PC-3 (cell line): ENCODE measurements at regions not wholly inside any gene's neighbourhood (a gene's known extent, or its start where the extent isn't known, plus 50 kb on each side); places are given as distances from the start of the nearest gene placed in this dataset.

ENCODE experiments used
- ATAC-seq: fragments of 200-7000 bp; cut with Tn5 transposase; 2 replicates; pipeline ENCODE4 v1.9.1; 2020; ENCODE audit warnings: mild to moderate bottlenecking, moderate library complexity
- BruUV-seq: library from RNA; stranded (reverse); fragments of 400-500 nt; replicated peaks from 2 replicates; lab custom pipeline; 2021; lab: Mats Ljungman, UMichigan
- CTCF ChIA-PET: fragments of 300-600 bp; sonication (Branson Sonifier 250); formaldehyde crosslinking; loops from one replicate; lab custom pipeline; 2022; ENCODE audit warnings: antibody characterized with exemption; lab: Charles Lee
- POLR2A ChIA-PET: fragments of 300-600 bp; sonication (Branson Sonifier 250); formaldehyde crosslinking; loops from one replicate; lab custom pipeline; 2022; ENCODE audit warnings: antibody characterized with exemption; ENCODE audit not compliant: unreplicated experiment; lab: Charles Lee
- DNase-seq: peaks from one replicate; pipeline ENCODE4 v3.0.0-alpha.2; 2015
- H2AFZ ChIP-seq: fragments of 300-600 bp; sonication (generic); 2 replicates; pipeline ENCODE4 v1.6.0; 2016; ENCODE audit warnings: antibody characterized with exemption, low read length
- H3F3A ChIP-seq: fragments of 300-600 bp; sonication (generic); one replicate; pipeline ENCODE4 v1.6.0; 2017; ENCODE audit warnings: antibody characterized with exemption, low read length, control low read depth, mild to moderate bottlenecking; ENCODE audit not compliant: unreplicated experiment
- H3K27ac ChIP-seq: fragments of 300-600 bp; sonication (generic); 2 replicates; pipeline ENCODE4 v1.5.1; 2016; ENCODE audit warnings: mild to moderate bottlenecking, low read length
- H3K27me3 ChIP-seq: fragments of 300-600 bp; sonication (generic); 2 replicates; pipeline ENCODE4 v1.6.1; 2016; ENCODE audit warnings: low read length, mixed read lengths
- H3K36me3 ChIP-seq: fragments of 300-600 bp; sonication (generic); 2 replicates; pipeline ENCODE4 v1.6.1; 2016; ENCODE audit warnings: low read depth, mixed run types, low read length, mixed read lengths
- H3K4me1 ChIP-seq: fragments of 300-600 bp; sonication (generic); 2 replicates; pipeline ENCODE4 v1.5.1; 2016; ENCODE audit warnings: low read length; ENCODE audit not compliant: insufficient read depth
- H3K4me2 ChIP-seq: fragments of 300-600 bp; sonication (generic); 2 replicates; pipeline ENCODE4 v1.6.0; 2016; ENCODE audit warnings: low read length
- H3K4me3 ChIP-seq: fragments of 300-600 bp; sonication (generic); 2 replicates; pipeline ENCODE4 v1.5.1; 2016; ENCODE audit warnings: mild to moderate bottlenecking, low read length, mixed read lengths
- H3K79me2 ChIP-seq: fragments of 300-600 bp; sonication (generic); 2 replicates; pipeline ENCODE4 v1.6.1; 2017; ENCODE audit warnings: low read length, mixed read lengths
- H3K9ac ChIP-seq: fragments of 300-600 bp; sonication (generic); 2 replicates; pipeline ENCODE4 v1.6.0; 2016; ENCODE audit warnings: mild to moderate bottlenecking, low read length
- H3K9me2 ChIP-seq: fragments of 300-600 bp; sonication (generic); replicated peaks from 2 replicates; pipeline ENCODE4 v1.6.1; 2016; ENCODE audit warnings: mixed run types, low read length, mixed read lengths
- H3K9me3 ChIP-seq: fragments of 300-600 bp; sonication (generic); 2 replicates; pipeline ENCODE4 v1.6.1; 2016; ENCODE audit warnings: low read length, mixed read lengths
- H4K20me1 ChIP-seq: fragments of 300-600 bp; sonication (generic); 2 replicates; pipeline ENCODE4 v1.6.1; 2016; ENCODE audit warnings: low read length, mixed read lengths
- EZH2 ChIP-seq: fragments of 300-600 bp; sonication (generic); IDR thresholded peaks from one replicate; pipeline ENCODE4 v1.6.1; 2017; ENCODE audit warnings: antibody characterized with exemption, mild to moderate bottlenecking, low read length; ENCODE audit not compliant: unreplicated experiment
- EZH2phosphoT487 ChIP-seq: fragments of 300-600 bp; sonication (generic); IDR thresholded peaks from 2 replicates; pipeline ENCODE4 v1.6.1; 2018; ENCODE audit warnings: mild to moderate bottlenecking, antibody characterized with exemption, low read length, borderline replicate concordance
- intact Hi-C: fragments of 100-400 bp; cut with micrococcal nuclease; formaldehyde crosslinking; loops from 2 replicates; pipeline ENCODE4 v1.9.0; 2023
- TF ChIP-seq, protein P1 (sequence below): fragments of 300-600 bp; sonication (generic); conservative IDR thresholded peaks from 2 replicates; pipeline ENCODE4 v1.5.1; 2017; ENCODE audit warnings: antibody characterized with exemption, low read depth, mild to moderate bottlenecking, low read length

DNA sequence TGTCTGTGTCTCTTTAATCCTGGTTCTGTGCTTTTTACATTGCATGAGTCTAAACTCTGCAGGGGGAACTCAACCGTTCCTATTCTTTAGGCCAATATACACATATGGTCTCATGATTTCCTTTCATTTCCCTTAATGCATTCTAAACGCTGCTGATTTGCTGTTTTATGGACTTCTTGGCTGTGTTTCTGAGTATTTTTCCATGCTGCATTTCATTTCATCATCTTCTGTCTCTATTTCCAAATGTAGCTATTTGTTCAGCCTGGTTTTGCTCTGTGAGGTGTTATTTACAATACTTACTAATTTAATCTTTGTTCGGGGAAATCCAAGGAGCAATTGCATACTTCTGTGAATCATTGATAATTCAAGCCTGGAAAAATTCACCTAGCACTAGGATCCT, 897.2 kb downstream of the TSN start:
- no peaks in the 10 kb centered on the region for H3K36me3 ChIP-seq
- no TSS peak for BruUV-seq

DNA sequence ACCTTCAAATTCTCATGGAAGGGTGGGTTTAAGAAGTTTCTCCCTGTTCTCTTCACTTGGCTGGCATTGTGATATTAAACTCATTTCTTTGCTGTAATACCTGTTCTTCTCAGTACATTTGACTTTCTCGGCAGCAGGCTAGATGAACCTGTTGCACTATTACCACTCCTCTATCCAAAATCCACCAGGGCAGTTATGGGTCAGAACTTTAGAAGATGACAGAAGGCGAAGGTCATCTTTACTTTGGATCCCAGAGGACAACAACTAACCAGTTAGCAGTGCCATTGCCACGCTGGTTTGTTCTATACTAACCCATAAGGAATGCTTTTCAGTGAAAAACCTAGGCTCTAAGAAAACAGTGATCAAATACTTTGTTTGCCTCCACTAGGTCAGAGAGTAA, 901.0 kb downstream of the TSN start:
- no peaks in the 10 kb centered on the region for H4K20me1 ChIP-seq
- intact Hi-C loops, result no loop called here
- POLR2A ChIA-PET, result no interaction called here
- TF ChIP-seq EZH2 (no peak), EZH2phosphoT487 (no peak)
- TF ChIP-seq, protein P1, sequence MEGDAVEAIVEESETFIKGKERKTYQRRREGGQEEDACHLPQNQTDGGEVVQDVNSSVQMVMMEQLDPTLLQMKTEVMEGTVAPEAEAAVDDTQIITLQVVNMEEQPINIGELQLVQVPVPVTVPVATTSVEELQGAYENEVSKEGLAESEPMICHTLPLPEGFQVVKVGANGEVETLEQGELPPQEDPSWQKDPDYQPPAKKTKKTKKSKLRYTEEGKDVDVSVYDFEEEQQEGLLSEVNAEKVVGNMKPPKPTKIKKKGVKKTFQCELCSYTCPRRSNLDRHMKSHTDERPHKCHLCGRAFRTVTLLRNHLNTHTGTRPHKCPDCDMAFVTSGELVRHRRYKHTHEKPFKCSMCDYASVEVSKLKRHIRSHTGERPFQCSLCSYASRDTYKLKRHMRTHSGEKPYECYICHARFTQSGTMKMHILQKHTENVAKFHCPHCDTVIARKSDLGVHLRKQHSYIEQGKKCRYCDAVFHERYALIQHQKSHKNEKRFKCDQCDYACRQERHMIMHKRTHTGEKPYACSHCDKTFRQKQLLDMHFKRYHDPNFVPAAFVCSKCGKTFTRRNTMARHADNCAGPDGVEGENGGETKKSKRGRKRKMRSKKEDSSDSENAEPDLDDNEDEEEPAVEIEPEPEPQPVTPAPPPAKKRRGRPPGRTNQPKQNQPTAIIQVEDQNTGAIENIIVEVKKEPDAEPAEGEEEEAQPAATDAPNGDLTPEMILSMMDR, result no peak
- no TSS peak for BruUV-seq
- ATAC-seq (no peak), DNase-seq (no peak)
- no peak overlapping the region for H3K4me2 ChIP-seq
- CTCF ChIA-PET, result no interaction called here
- H3K4me1 ChIP-seq, result no peaks in the 10 kb centered on the region
- no peak overlapping the region for H2AFZ ChIP-seq
- no peak overlapping the region for H3K9ac ChIP-seq
- no peaks in the 10 kb centered on the region for H3K27me3 ChIP-seq
- H3K9me2 ChIP-seq, result no peaks in the 10 kb centered on the region
- H3K4me3 ChIP-seq, result no peak overlapping the region
- no peaks in the 10 kb centered on the region for H3F3A ChIP-seq
- no peaks in the 10 kb centered on the region for H3K9me3 ChIP-seq
- H3K79me2 ChIP-seq, result no peaks in the 10 kb centered on the region
- H3K36me3 ChIP-seq, result no peaks in the 10 kb centered on the region
- no peak overlapping the region for H3K27ac ChIP-seq

More for the DNA sequence above, 897.2 kb downstream of the TSN start:
- Histone ChIP-seq H2AFZ (no peak overlapping the region), H3K9ac (no peak overlapping the region), H3K27me3 (no peaks in the 10 kb centered on the region), H3K4me3 (no peak overlapping the region), H3K4me1 (no peaks in the 10 kb centered on the region), H3K9me2 (no peaks in the 10 kb centered on the region), H4K20me1 (no peaks in the 10 kb centered on the region), H3K9me3 (no peaks in the 10 kb centered on the region), H3K4me2 (no peak overlapping the region), H3F3A (no peaks in the 10 kb centered on the region), H3K79me2 (no peaks in the 10 kb centered on the region), H3K27ac (no peak overlapping the region)
- CTCF ChIA-PET, result no interaction called here
- no peak for DNase-seq
- intact Hi-C loops, result no loop called here
- POLR2A ChIA-PET, result no interaction called here
- ATAC-seq, result no peak
- no peak for TF ChIP-seq EZH2
- TF ChIP-seq, protein P1, result no peak
- no peak for TF ChIP-seq EZH2phosphoT487

GRCh38 chr2:122660786-122661634, 905.6 kb downstream of the TSN start:
- ChIA-PET CTCF (no interaction called here), POLR2A (no interaction called here)
- Histone ChIP-seq H3F3A (no peaks in the 10 kb centered on the region), H3K27ac (no peak overlapping the region), H3K4me1 (no peaks in the 10 kb centered on the region), H3K4me2 (no peak overlapping the region), H3K27me3 (no peaks in the 10 kb centered on the region), H3K79me2 (no peaks in the 10 kb centered on the region), H3K9me3 (no peaks in the 10 kb centered on the region), H3K4me3 (no peak overlapping the region), H3K9me2 (no peaks in the 10 kb centered on the region), H2AFZ (no peak overlapping the region), H4K20me1 (no peaks in the 10 kb centered on the region), H3K9ac (no peak overlapping the region), H3K36me3 (no peaks in the 10 kb centered on the region)
- DNase-seq (no peak), ATAC-seq (peak; percentile 27; the same call in 1 of the 2 replicates)
- no TSS peak for BruUV-seq
- intact Hi-C loops, result no loop called here
- TF ChIP-seq, protein P1, result no peak
- TF ChIP-seq EZH2phosphoT487 (no peak), EZH2 (no peak)
